Thymus (tissue), 11 donors: ENCODE measurements at regions not wholly inside any gene's neighbourhood (a gene's known extent, or its start where the extent isn't known, plus 50 kb on each side); places are given as distances from the start of the nearest gene placed in this dataset.
"Not testable (repeated sequence)": the region's sequence is repeated elsewhere in the genome, so short reads cannot be mapped to it uniquely, and the experiment has no call there.

Experiments
- DNase-seq, 9 donors: peaks; one replicate each; pipeline ENCODE4 v3.0.0-alpha.2; 2013; ENCODE audit warnings: low spot score in 9 of 9, low read depth in 6 of 9, missing footprints in 1 of 9
- H3K27ac ChIP-seq, 2 donors: one replicate each; pipeline ENCODE4 v1.5.1; 2013; ENCODE audit warnings: control low read depth in 1 of 2, low read depth in 1 of 2, low read length in 1 of 2, mild to moderate bottlenecking in 1 of 2, moderate library complexity in 1 of 2
- H3K27me3 ChIP-seq, 2 donors: one replicate each; pipeline ENCODE4 v1.5.1; 2013; ENCODE audit warnings: low read length in 1 of 2; ENCODE audit not compliant: control insufficient read depth in 2 of 2, insufficient read depth in 1 of 2
- H3K36me3 ChIP-seq, 2 donors: one replicate each; pipeline ENCODE4 v1.5.1; 2013; ENCODE audit warnings: low read length in 1 of 2, mild to moderate bottlenecking in 1 of 2, moderate library complexity in 1 of 2; ENCODE audit not compliant: control insufficient read depth in 2 of 2, insufficient read depth in 2 of 2
- H3K4me1 ChIP-seq, 2 donors: one replicate each; pipeline ENCODE4 v1.5.1; 2013; ENCODE audit warnings: low read length in 2 of 2; ENCODE audit not compliant: control insufficient read depth in 2 of 2, insufficient read depth in 2 of 2
- H3K4me3 ChIP-seq, 2 donors: one replicate each; pipeline ENCODE4 v1.5.1; 2013; ENCODE audit warnings: low read length in 2 of 2, control low read depth in 1 of 2, mild to moderate bottlenecking in 1 of 2
- H3K9me3 ChIP-seq, 2 donors: one replicate each; pipeline ENCODE4 v1.5.1; 2013; ENCODE audit warnings: low read length in 1 of 2, mild to moderate bottlenecking in 1 of 2; ENCODE audit not compliant: control insufficient read depth in 2 of 2, insufficient read depth in 1 of 2
- WGBS: extraction: QIAGEN DNeasy Blood & Tissue Kit; methylation state at CpG from one replicate; pipeline ENCODE4 v1.1.7; 2013; 5-methylcytosine and 5-hydroxymethylcytosine counted together
- donor health status: healthy.

DNA sequence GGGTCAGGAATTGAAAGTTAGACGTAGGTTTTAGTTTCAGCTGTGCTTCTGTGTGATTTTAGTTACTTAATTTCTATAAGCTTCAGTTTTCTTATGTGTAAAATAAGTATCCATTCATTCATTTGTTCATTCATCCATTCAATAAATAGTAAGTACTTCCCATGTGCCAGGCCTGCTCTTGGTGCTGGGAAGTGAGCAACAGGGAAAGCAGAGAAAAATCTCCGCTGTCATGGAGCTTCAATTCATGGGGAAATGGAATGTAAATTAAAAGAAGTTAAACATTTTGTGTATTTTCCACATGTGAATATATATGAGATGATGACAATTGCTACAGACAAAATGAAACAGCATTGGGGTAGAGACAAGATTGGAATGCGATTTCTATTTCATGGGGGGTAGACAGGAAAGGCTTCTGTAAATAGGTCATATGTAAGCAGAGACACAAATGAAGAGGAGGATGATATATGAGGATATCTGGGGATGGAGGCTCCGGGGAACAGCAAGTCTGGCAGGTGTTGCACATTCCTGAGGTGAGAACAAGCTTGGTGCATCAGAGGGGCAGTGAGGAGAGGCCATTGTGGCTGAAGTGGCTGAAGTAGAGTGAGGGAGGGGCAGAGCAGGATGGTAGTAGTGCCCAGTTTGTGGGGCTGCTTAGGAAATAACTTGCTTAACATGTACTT lies 66.2 kb downstream of the FHIP1A start:
- H3K27me3 ChIP-seq = no peaks in the 10 kb centered on the region
- WGBS = 90% methylated on average over 4 of the region's 4 CpGs
- H3K9me3 ChIP-seq = no peaks in the 10 kb centered on the region
- no peak overlapping the region for H3K4me3 ChIP-seq
- DNase-seq = no peak
- H3K36me3 ChIP-seq = no peaks in the 10 kb centered on the region
- H3K27ac ChIP-seq = no peak overlapping the region
- H3K4me1 ChIP-seq = no peaks in the 10 kb centered on the region

DNA sequence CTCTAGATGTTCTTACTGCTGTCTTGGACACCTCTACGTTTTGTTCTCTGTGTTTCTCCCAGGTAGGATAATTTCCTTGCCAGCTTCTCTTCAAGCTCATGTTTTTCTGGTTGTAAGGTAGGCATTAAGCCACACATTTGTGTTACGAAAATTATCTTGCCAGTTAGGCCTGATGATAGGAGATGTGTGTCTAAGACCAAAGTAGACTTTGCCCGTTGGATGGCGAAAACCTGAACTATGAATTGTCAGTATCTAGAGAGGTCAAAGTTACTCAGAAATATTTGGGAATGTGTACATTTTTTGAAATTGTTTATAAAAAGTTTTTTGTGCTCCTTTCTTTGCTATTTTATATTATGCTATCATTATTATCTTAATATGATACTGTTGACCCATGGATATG lies 72.8 kb downstream of the FHIP1A start:
- Histone ChIP-seq H3K4me3 (no peak overlapping the region), H3K36me3 (no peaks in the 10 kb centered on the region), H3K9me3 (no peaks in the 10 kb centered on the region), H3K4me1 (no peaks in the 10 kb centered on the region), H3K27me3 (no peaks in the 10 kb centered on the region), H3K27ac (no peak overlapping the region)
- 97% methylated on average over 4 of the region's 4 CpGs for WGBS
- DNase-seq = no peak

DNA sequence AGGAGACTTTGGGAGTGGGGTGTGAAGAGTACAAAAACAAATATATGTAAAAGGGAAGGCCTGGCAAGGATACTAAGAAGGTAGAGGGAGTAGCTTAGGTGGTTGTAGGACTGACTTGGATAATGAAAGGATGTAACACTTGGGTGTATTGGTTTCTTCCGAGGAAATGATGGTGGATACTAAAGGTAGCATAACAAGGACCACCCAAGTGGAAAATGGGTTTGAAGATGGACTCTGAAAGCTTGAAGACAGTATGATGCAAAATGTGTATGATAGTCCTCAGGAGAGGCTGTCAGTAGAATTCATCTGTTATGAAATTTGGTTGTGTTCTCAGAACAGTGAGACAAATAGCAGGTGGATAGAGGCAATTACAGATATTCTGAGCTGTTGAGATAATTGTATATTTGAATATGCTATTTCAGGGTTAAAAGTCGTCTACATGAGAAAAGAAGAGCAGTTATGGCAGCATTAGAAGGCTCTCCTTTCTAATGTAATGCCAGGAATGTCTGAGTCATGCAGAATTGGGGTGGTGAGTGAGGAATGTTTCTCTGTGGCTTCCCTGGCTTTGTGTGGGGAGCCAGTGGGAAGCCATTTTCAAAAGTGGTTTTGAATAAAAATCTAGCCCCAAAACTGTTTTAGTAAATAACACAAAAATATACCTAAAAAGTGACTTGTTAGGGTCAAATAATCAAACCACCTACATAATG lies 75.6 kb downstream of the FHIP1A start:
- Histone ChIP-seq H3K27ac (no peak overlapping the region), H3K4me1 (no peaks in the 10 kb centered on the region), H3K36me3 (no peaks in the 10 kb centered on the region), H3K4me3 (no peak overlapping the region), H3K27me3 (no peaks in the 10 kb centered on the region), H3K9me3 (no peaks in the 10 kb centered on the region)
- DNase-seq = no peak
- 52% methylated on average over 2 of the region's 2 CpGs for WGBS

DNA sequence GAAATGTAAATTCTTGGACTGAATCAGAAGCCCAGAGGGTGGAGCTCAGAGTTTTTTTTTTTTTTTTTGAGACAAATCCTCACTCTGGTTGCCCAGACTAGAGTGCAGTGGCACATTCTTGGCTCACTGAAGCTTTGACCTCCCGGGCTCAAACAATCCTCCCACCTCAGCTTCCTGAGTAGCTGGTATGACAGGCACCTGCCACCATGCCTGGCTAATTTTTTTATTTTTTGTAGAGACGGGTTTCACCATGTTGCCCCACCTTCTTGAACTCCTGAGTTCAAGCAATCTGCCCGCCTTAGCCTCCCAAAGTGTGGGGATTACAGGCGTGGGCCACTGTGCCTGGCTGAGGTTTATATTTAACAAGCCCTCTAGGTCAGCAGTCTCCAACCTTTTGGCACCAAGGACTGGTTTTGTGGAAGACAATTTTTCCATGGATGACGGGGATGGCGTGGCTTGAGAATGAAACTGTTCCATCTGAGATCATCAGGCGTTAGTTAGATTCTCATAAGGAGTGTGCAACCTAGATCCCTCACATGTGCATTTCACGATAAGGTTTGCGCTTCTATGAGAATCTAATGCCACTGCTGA lies 76.7 kb downstream of the FHIP1A start:
- no peak overlapping the region for H3K27ac ChIP-seq
- no peak overlapping the region for H3K4me3 ChIP-seq
- H3K27me3 ChIP-seq = no peaks in the 10 kb centered on the region
- WGBS = 94% methylated on average over 9 of the region's 9 CpGs
- H3K4me1 ChIP-seq = no peaks in the 10 kb centered on the region
- no peak for DNase-seq
- no peaks in the 10 kb centered on the region for H3K9me3 ChIP-seq
- no peaks in the 10 kb centered on the region for H3K36me3 ChIP-seq

DNA sequence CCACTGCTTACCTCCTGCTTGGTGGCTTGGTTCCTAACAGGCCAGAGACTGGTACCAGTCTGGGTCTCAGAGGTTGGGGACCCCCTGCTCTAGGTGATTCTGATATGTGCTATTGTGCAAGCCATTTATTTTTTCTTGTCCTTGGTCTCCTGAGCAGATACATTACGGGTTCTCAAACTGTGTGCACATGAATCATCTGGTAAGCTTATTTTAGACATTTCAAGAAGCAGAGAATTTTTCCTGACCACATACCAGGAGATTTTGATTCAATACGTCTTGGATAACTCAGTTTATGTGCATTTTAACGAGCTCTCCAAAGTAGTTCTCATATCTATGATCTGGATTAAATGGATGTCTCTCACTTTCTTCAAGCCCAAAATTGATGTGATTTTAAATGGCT lies 77.2 kb downstream of the FHIP1A start:
- H3K36me3 ChIP-seq = no peaks in the 10 kb centered on the region
- H3K27me3 ChIP-seq = no peaks in the 10 kb centered on the region
- H3K4me1 ChIP-seq = no peaks in the 10 kb centered on the region
- no peak overlapping the region for H3K27ac ChIP-seq
- no peak overlapping the region for H3K4me3 ChIP-seq
- 93% methylated on average over 3 of the region's 3 CpGs for WGBS
- no peaks in the 10 kb centered on the region for H3K9me3 ChIP-seq
- no peak for DNase-seq

DNA sequence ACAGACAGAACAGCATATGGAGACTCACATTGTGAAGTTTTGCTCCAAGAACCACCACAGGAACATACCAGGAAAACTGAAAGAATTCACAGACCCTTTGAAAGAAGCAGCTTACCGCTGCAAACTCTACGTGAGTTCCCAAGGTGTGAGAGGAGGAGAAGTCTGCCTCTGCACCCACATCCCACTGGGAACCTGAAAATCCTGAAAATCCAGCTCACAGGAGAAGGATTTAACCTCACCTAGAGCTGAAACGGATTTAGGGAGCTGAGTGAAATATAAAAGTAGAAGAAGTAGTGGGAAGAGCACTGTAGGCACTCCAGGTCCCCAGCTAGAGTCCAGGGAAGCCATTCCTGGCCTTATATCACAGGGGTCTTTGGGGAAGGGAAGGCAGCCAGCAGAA lies 80.0 kb downstream of the FHIP1A start:
- DNase-seq = no peak
- H3K4me3 ChIP-seq = no peak overlapping the region
- H3K9me3 ChIP-seq = no peaks in the 10 kb centered on the region
- no peaks in the 10 kb centered on the region for H3K36me3 ChIP-seq
- no peak overlapping the region for H3K27ac ChIP-seq
- H3K27me3 ChIP-seq = no peaks in the 10 kb centered on the region
- no peaks in the 10 kb centered on the region for H3K4me1 ChIP-seq
- WGBS = 80% methylated on average over 3 of the region's 3 CpGs

DNA sequence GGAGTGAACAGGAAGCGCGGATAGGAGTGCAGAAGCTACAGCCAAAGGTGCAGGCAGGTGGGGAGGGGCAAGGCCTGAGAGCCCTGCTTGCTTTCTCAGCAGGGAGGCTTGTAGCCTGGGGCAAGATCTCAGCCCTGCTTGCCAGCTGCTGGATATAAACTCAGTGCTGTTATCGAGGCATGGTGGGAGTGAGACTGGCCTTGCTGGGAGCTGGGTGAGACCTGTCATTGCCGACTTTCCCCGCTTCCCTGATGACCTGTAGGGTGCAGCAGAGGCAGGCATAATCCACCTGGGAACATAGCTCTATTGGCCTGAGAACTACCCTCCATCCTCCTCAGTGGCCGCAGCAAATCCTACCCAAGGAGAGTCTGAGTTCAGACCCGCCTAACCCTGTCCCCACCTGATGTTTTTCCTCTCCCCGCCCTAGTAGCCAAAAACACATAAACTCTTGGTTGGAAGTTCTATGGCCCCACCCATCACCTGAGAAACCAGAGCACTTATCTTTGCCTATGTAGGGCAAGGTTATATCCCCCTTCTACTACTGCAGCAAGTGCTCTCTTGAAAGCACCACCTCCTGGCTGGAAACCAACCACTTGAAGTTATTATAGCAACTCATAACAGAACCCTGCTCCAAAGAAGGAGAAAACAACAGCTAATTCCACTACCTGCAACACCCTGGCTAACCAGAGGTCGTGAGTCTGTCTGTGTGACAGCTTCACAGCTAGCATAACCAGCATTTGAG lies 80.7 kb downstream of the FHIP1A start:
- 84% methylated on average over 9 of the region's 9 CpGs for WGBS
- H3K27ac ChIP-seq = no peak overlapping the region

DNA sequence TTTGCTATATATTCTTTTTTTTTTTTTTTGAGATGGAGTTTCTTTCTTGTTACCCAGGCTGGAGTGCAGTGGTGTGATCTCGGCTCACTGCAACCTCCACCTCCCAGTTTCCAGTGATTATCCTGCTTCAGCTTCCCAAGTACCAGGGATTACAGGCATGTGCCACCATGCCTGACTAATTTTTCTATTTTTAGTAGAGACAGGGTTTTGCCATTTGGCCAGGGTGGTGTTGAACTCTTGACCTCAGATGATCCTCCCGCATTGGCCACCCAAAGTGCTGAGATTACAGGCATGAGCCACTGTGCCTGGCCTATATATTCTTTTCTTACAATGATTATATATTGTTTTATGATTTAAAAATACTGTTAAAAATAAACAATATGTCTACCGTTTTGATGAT lies 86.6 kb downstream of the FHIP1A start:
- H3K4me1 ChIP-seq, H3K27me3 ChIP-seq, H3K4me3 ChIP-seq, H3K27ac ChIP-seq, DNase-seq, H3K9me3 ChIP-seq, H3K36me3 ChIP-seq: not testable (repeated sequence)
- WGBS = 97% methylated on average over 3 of the region's 3 CpGs

More for the DNA sequence above, 80.7 kb downstream of the FHIP1A start:
- no peak for DNase-seq
- Histone ChIP-seq H3K27me3 (no peaks in the 10 kb centered on the region), H3K9me3 (no peaks in the 10 kb centered on the region), H3K36me3 (no peaks in the 10 kb centered on the region), H3K4me1 (no peaks in the 10 kb centered on the region), H3K4me3 (no peak overlapping the region)

DNA sequence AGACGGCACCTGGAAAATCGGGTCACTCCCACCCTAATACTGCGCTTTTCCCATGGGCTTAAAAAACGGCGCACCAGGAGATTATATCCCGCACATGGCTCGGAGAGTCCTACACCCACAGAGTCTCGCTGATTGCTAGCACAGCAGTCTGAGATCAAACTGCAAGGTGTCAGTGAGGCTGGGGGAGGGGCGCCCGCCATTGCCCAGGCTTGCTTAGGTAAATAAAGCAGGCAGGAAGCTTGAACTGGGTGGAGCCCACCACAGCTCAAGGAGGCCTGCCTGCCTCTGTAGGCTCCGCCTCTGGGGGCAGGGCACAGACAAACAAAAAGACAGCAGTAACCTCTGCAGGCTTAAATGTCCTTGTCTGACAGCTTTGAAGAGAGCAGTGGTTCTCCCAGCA lies 102.6 kb downstream of the FHIP1A start:
- H3K9me3 ChIP-seq = not testable (repeated sequence)

More for the DNA sequence above, 102.6 kb downstream of the FHIP1A start:
- H3K4me3 ChIP-seq, H3K4me1 ChIP-seq, H3K27me3 ChIP-seq, H3K27ac ChIP-seq, H3K36me3 ChIP-seq, DNase-seq: not testable (repeated sequence)
- WGBS = 95% methylated on average over 11 of the region's 11 CpGs
